Fibroblast of the aortic adventitia (primary cell): ENCODE measurements at regions not wholly inside any gene's neighbourhood (a gene's known extent, or its start where the extent isn't known, plus 50 kb on each side); places are given as distances from the start of the nearest gene placed in this dataset.

ENCODE experiments used
- DNase-seq: peaks from one replicate; pipeline ENCODE4 v3.0.0-alpha.2; 2010; ENCODE audit warnings: low read depth
- H3K4me3 ChIP-seq: 2 replicates; pipeline ENCODE4 v1.5.1; 2011; ENCODE audit warnings: low read depth, mild to moderate bottlenecking, control low read depth, low read length, moderate library complexity
- TF ChIP-seq, protein P1 (sequence below): IDR thresholded peaks from 2 replicates; pipeline ENCODE4 v1.5.1; 2011; ENCODE audit warnings: mild to moderate bottlenecking, low read length, control low read depth, inconsistent platforms; ENCODE audit not compliant: insufficient read depth

- TF ChIP-seq, protein P1, sequence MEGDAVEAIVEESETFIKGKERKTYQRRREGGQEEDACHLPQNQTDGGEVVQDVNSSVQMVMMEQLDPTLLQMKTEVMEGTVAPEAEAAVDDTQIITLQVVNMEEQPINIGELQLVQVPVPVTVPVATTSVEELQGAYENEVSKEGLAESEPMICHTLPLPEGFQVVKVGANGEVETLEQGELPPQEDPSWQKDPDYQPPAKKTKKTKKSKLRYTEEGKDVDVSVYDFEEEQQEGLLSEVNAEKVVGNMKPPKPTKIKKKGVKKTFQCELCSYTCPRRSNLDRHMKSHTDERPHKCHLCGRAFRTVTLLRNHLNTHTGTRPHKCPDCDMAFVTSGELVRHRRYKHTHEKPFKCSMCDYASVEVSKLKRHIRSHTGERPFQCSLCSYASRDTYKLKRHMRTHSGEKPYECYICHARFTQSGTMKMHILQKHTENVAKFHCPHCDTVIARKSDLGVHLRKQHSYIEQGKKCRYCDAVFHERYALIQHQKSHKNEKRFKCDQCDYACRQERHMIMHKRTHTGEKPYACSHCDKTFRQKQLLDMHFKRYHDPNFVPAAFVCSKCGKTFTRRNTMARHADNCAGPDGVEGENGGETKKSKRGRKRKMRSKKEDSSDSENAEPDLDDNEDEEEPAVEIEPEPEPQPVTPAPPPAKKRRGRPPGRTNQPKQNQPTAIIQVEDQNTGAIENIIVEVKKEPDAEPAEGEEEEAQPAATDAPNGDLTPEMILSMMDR = no peak
- H3K4me3 ChIP-seq = no peak overlapping the region
- peak; percentile 26 for DNase-seq
Measured at GRCh38 chr6:105740946-105741645, 338.2 kb upstream of the PREP start.

- TF ChIP-seq, protein P1 = no peak
- no peak for DNase-seq
- H3K4me3 ChIP-seq = no peak overlapping the region
Measured at GRCh38 chr6:105739764-105740163, 336.9 kb upstream of the PREP start.

DNA sequence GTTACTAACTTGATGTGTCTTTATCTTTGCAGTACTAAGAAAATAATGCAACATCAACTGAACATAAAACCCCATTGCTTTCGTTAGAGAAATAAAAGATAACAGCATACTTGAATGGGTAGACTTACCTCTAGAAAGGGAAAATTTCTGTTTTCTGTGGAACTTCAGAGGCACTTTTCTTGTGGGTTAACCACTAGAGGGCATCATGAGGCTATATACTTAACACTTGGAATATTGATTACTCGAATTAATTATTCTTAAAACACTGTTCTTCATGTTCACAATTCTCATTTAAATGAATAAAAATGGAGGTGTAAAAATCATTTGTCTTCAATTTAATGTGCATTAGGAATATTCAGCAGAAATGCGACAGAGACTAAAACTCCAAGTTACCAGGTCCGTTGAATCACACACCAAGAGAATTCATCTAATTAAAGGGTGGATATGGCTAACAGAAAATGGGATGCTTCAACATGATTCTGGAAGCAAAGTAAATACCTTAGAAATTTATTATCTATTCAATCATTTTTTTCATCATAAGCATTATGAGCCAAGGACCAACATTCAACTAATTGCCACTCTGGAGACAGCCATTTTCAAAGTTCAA lies 330.8 kb upstream of the PREP start:
- H3K4me3 ChIP-seq = no peak overlapping the region
- peak; percentile 73 for DNase-seq
- TF ChIP-seq, protein P1 = peak; percentile 64

DNA sequence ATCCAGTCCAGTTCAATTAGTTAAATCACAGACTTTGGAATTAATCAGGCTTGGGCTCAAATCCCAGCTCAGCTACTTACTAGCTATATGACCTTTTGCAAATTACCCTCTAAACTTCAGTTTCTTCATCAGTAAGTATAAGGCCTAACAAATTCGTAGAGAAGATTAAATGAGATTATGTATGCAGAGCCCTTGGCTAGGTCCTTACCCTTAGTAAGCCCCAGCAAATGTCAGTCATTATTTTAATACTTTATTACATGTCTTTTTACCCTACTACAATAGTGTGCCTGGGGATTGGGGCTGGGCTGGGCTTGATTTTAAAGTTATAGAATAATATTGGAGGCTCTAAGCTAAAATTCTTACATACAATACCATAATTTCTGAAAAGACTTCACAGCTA lies 326.1 kb upstream of the PREP start:
- TF ChIP-seq, protein P1 = no peak
- no peak for DNase-seq
- H3K4me3 ChIP-seq = no peak overlapping the region

DNA sequence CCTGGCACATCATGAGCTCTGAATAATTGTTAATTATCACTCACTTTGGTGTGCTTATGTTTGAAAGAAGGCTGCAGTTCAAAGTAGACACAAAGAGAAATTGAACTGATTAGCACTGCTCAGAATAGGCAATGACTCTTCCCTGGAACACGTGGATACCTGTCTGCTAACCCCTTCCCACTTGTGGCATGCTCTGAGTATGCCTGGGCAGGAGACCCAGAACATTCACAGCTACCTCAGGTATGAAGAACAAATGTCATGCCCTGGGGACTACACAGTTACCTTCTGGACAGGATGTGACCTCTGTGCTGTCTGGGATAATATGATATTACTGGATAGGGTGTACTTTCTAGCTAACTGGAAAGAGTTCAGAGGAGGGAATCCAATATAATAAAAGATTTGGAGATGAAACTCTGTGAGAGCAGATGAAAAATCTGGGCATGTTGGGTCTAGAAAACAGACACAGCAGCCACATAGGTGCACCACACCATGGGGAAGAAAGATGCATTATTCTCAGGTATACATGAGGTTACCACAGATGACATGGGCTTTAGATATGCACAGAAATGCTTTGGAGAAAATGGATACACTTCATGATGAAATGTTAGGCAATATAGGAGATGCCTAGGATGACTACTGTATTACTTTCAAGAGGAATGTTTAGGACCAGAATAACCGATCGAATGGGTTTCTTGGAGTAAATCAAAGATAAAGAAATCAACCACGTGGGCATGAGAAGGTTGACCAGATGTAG lies 324.2 kb upstream of the PREP start:
- no peak overlapping the region for H3K4me3 ChIP-seq
- peak; percentile 40 for DNase-seq
- TF ChIP-seq, protein P1 = no peak

- no peak for DNase-seq
- H3K4me3 ChIP-seq = no peak overlapping the region
- TF ChIP-seq, protein P1 = no peak
Measured at GRCh38 chr6:105714846-105715245, 312.0 kb upstream of the PREP start.
